Heart left ventricle (tissue), 16 donors: ENCODE measurements at regions not wholly inside any gene's neighbourhood (a gene's known extent, or its start where the extent isn't known, plus 50 kb on each side); places are given as distances from the start of the nearest gene placed in this dataset.
A peak's percentile ranks its signal among the peaks of the same experiment; 100 is the strongest.

ENCODE experiments used
- ATAC-seq, 4 donors: fragments of 200-7000 bp; cut with Tn5 transposase; one replicate each; pipeline ENCODE4 v1.9.1; 2020 to 2022; ENCODE audit warnings: moderate library complexity in 4 of 4, mild to moderate bottlenecking in 3 of 4, moderate number of reproducible peaks in 1 of 4
- DNase-seq, 5 donors: peaks; one replicate each; pipeline ENCODE4 v3.0.0-alpha.2; 2020
- H3K27ac ChIP-seq, 12 donors: fragments of 200-600 bp; sonication (generic) in 4 of 12; one replicate each; pipeline versions ENCODE4 v1.5.0 to v1.8.0; 2016 to 2022; ENCODE audit warnings: mild to moderate bottlenecking in 2 of 12
- H3K27me3 ChIP-seq, 9 donors: fragments of 200-600 bp; sonication (generic) in 2 of 9; one replicate each; pipeline versions ENCODE4 v1.5.1 to v1.8.0; 2016 to 2022; ENCODE audit warnings: mild to moderate bottlenecking in 3 of 9
- H3K36me3 ChIP-seq, 9 donors: fragments of 200-600 bp; sonication (generic) in 2 of 9; one replicate each; pipeline versions ENCODE4 v1.5.0 to v1.8.0; 2018 to 2022; ENCODE audit warnings: mild to moderate bottlenecking in 2 of 9
- H3K4me1 ChIP-seq, 12 donors: fragments of 200-600 bp; sonication (generic) in 4 of 12; one replicate each; pipeline versions ENCODE4 v1.5.0 to v1.8.0; 2016 to 2022; ENCODE audit warnings: mild to moderate bottlenecking in 3 of 12
- H3K4me3 ChIP-seq, 12 donors: fragments of 200-600 bp; sonication (generic) in 4 of 12; one replicate each; pipeline versions ENCODE4 v1.5.0 to v1.8.0; 2017 to 2022; ENCODE audit warnings: mild to moderate bottlenecking in 9 of 12, moderate library complexity in 4 of 12
- H3K9me3 ChIP-seq, 12 donors: fragments of 200-600 bp; sonication (generic) in 4 of 12; one replicate each; pipeline versions ENCODE4 v1.5.0 to v1.8.0; 2016 to 2022; ENCODE audit warnings: mild to moderate bottlenecking in 1 of 12
- CTCF ChIP-seq, 12 donors: fragments of 200-600 bp; sonication (generic) in 4 of 12; IDR thresholded peaks; one replicate each; pipeline versions ENCODE4 v1.5.0 to v1.8.0; 2018 to 2022; ENCODE audit warnings: antibody characterized with exemption in 12 of 12, mild to moderate bottlenecking in 5 of 12
- POLR2A ChIP-seq, 2 donors: fragments of 450-650 bp; IDR thresholded peaks; one replicate each; pipeline ENCODE4 v1.6.1; 2017; ENCODE audit warnings: antibody characterized with exemption in 2 of 2, mild to moderate bottlenecking in 2 of 2, moderate library complexity in 2 of 2
- WGBS, 4 donors: extraction: QIAGEN DNeasy Blood & Tissue Kit in 2 of 4; methylation state at CpG; one replicate each; pipeline versions ENCODE4 v1.1.5 to v1.1.7; 2013 to 2018; 5-methylcytosine and 5-hydroxymethylcytosine counted together
- intact Hi-C, 10 donors: fragments of 100-400 bp; cut with DNase I; formaldehyde crosslinking; loops; one replicate each; pipeline versions ENCODE4 v1.11.1 to v1.14.2; 2022
- donor health status: ischemic (EF 13 %, LVEDD 7.1; RV severe dilation, severe dysfunction).
- donor health status: healthy with polysubstance abuse.
- donor health status: DM: no; HTN: yes; CAD: no.
- donor health status: DM: no; HTN: no; CAD: no.
- donor health status: ischemic (EF 25% LVEDD 6.9; RV normal size, moderate dysfunction).
- donor health status: ischemic (EF 25% LVEDD 5.7; RV mildly dilated, moderate dysfunction).
- donor health status: healthy.
- donor health status: DM: yes; HTN: yes; CAD: no.
- donor health status: ischemic (EF 35%, LVEDD 5.7; RV mildly dilated, moderate dysfunction).
- donor health status: nonischemic (EF 11% LVEDD 7.7; RV severe dilation, severe dysfunction).
- donor health status: DM: yes; HTN: yes; CAD: no.
- donor health status: PGD.
- donor health status: ischemic (EF 29% LVEDD 5.4; RV normal size, mild dysfunction).
- donor health status: nonischemic (EF 23%, LVEDD 6.1; RV moderate dilation, normal function).

DNA sequence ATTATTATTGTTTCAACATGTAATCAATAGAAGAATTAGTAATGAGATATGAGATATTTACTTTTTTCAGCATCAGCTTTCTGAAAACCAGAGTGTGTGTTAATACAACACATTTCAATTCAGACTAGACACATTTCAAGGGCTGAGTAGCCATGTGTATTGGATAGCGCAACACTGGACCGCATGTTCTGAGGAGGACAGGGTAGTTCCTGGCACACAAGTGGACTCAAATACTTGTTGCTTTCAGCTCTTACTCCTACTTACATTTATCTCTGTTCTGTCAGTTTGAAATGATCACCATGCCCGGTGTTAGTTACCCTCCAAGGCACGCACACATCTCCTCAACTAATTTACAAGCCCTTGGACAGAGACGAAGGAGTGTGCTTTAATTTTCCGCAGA lies 126.6 kb downstream of the SLC24A2 start:
- Histone ChIP-seq H3K36me3 (no peaks in the 10 kb centered on the region), H3K27me3 (peaks cover 0 to 4% (median 0%) of the 10 kb centered on the region in 9 donors), H3K4me3 (no peak overlapping the region), H3K4me1 (peaks cover 0 to 3% (median 0%) of the 10 kb centered on the region in 12 donors), H3K27ac (no peak overlapping the region), H3K9me3 (no peaks in the 10 kb centered on the region)
- no peak for TF ChIP-seq POLR2A (IDR thresholded peaks at IDR 0.05)
- TF ChIP-seq CTCF (IDR thresholded peaks at IDR 0.05), result no peak
- DNase-seq (no peak), ATAC-seq (no peak)
- intact Hi-C loops, result no loop called here
- WGBS, 4 donors, result 63 to 69% (median 67%) methylated on average over 6 of the region's 6 CpGs

DNA sequence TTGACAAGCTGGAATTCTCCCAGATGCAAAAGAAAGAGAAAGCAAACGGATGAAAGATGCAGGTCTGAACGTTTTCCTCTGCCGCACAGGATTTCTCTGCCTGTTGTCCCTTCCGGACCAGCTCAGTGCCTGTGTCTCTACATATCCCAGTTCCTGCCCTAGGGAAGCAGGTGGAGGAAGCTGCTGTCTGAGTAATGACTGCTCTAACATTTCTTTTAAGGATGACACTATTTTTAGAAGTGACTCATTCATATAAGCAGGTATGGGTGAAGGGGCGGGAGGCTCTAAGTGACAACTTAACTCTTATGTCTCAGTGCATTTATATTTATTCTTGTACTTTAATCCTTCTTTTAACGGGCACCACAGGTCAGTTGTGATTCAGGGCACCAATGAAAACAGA lies 128.8 kb downstream of the SLC24A2 start:
- H3K4me1 ChIP-seq, result peaks cover 0 to 3% (median 0%) of the 10 kb centered on the region in 12 donors
- H3K27me3 ChIP-seq, result peaks cover 0 to 4% (median 0%) of the 10 kb centered on the region in 9 donors
- DNase-seq (no peak), ATAC-seq (peak in 1 of 4 donors; percentile 29)
- intact Hi-C loops, result no loop called here
- WGBS, 4 donors, result 22 to 35% (median 27%) methylated on average over 6 of the region's 6 CpGs
- TF ChIP-seq POLR2A (IDR thresholded peaks at IDR 0.05) (no peak), CTCF (IDR thresholded peaks at IDR 0.05) (no peak)
- no peak overlapping the region for H3K4me3 ChIP-seq
- no peaks in the 10 kb centered on the region for H3K9me3 ChIP-seq
- no peaks in the 10 kb centered on the region for H3K36me3 ChIP-seq
- H3K27ac ChIP-seq, result no peak overlapping the region

- no peaks in the 10 kb centered on the region for H3K9me3 ChIP-seq
- intact Hi-C loops, result loop anchor here in 1 of 10 donors (10.0 kb wide), 1 partner anchor 58 kb away; no protein-coding TSS in a partner anchor
- no peak overlapping the region for H3K4me3 ChIP-seq
- H3K36me3 ChIP-seq, result no peaks in the 10 kb centered on the region
- WGBS, 4 donors, result 65 to 69% (median 66%) methylated on average over 4 of the region's 4 CpGs
- ATAC-seq (no peak), DNase-seq (no peak)
- no peak overlapping the region for H3K27ac ChIP-seq
- peaks cover 0 to 4% (median 0%) of the 10 kb centered on the region in 9 donors for H3K27me3 ChIP-seq
- TF ChIP-seq CTCF (IDR thresholded peaks at IDR 0.05) (no peak), POLR2A (IDR thresholded peaks at IDR 0.05) (no peak)
- peaks cover 0 to 3% (median 0%) of the 10 kb centered on the region in 12 donors for H3K4me1 ChIP-seq
Measured at GRCh38 chr9:19656704-19657103, 132.1 kb downstream of the SLC24A2 start.

DNA sequence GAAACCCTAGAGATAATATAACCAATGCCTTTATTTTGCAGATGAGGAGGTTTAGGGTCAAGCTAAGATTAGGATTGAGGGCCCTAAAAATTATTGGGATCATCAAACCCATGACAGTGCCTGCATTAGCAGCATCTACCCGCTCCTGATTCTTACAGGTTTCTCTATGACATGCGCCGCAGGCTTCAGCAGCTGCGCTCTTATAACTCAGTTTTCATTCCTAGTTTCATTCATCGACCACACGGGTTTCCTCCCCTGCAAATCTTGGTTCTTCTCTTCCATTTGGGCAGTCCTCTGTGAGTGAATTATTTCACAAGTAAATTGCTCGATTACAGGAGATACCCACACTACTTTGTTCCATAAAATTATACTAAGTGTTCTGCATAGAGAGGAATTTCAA lies 137.2 kb downstream of the SLC24A2 start:
- no peaks in the 10 kb centered on the region for H3K36me3 ChIP-seq
- no peaks in the 10 kb centered on the region for H3K4me1 ChIP-seq
- TF ChIP-seq POLR2A (IDR thresholded peaks at IDR 0.05) (no peak), CTCF (IDR thresholded peaks at IDR 0.05) (no peak)
- no peak overlapping the region for H3K4me3 ChIP-seq
- no peaks in the 10 kb centered on the region for H3K27me3 ChIP-seq
- intact Hi-C loops, result loop anchor here in 1 of 10 donors (10.0 kb wide), 1 partner anchor 63 kb away; no protein-coding TSS in a partner anchor
- ATAC-seq, result no peak
- DNase-seq, result no peak
- WGBS, 4 donors, result 89 to 93% (median 92%) methylated on average over 7 of the region's 7 CpGs
- H3K9me3 ChIP-seq, result no peaks in the 10 kb centered on the region
- H3K27ac ChIP-seq, result no peak overlapping the region
